Left ventricle myocardium inferior (tissue), 1 donor: ENCODE measurements at regions not wholly inside any gene's neighbourhood (a gene's known extent, or its start where the extent isn't known, plus 50 kb on each side); places are given as distances from the start of the nearest gene placed in this dataset.

ENCODE experiments used
- DNase-seq: peaks from one replicate; pipeline ENCODE4 v3.0.0-alpha.2; 2020
- H3K27ac ChIP-seq: fragments of 200-600 bp; replicated peaks from 2 replicates; pipeline ENCODE4 v1.8.0; 2021
- H3K27me3 ChIP-seq: fragments of 200-600 bp; 2 replicates; pipeline ENCODE4 v1.8.0; 2021; ENCODE audit warnings: low read depth
- H3K36me3 ChIP-seq: fragments of 200-600 bp; 2 replicates; pipeline ENCODE4 v1.8.0; 2021
- H3K4me1 ChIP-seq: fragments of 200-600 bp; 2 replicates; pipeline ENCODE4 v1.8.0; 2021
- H3K4me3 ChIP-seq: fragments of 200-600 bp; 2 replicates; pipeline ENCODE4 v1.8.0; 2021; ENCODE audit warnings: mild to moderate bottlenecking, moderate library complexity
- H3K9me3 ChIP-seq: fragments of 200-600 bp; replicated peaks from 2 replicates; pipeline ENCODE4 v1.8.0; 2021
- CTCF ChIP-seq: fragments of 200-600 bp; IDR thresholded peaks from 2 replicates; pipeline ENCODE4 v1.8.0; 2021; ENCODE audit warnings: antibody characterized with exemption, mild to moderate bottlenecking, borderline replicate concordance
- intact Hi-C: fragments of 100-400 bp; cut with micrococcal nuclease; formaldehyde crosslinking; loops from one replicate; pipeline ENCODE4 v1.11.0; 2022
- donor health status: DM: no; HTN: yes; CAD: no; lungs with severe emphysema.

GRCh38 chr1:17913326-17914115, 158.4 kb downstream of the ACTL8 start:
- no peaks in the 10 kb centered on the region for H3K9me3 ChIP-seq
- H3K4me3 ChIP-seq = no peak overlapping the region
- no peak overlapping the region for H3K27ac ChIP-seq
- intact Hi-C loops = no loop called here
- DNase-seq = no peak
- H3K27me3 ChIP-seq = peaks cover 73% of the 10 kb centered on the region
- no peak for TF ChIP-seq CTCF
- no peaks in the 10 kb centered on the region for H3K36me3 ChIP-seq
- H3K4me1 ChIP-seq = no peaks in the 10 kb centered on the region

GRCh38 chr1:17914131-17914530, 159.0 kb downstream of the ACTL8 start:
- Histone ChIP-seq H3K27ac (no peak overlapping the region), H3K4me1 (no peaks in the 10 kb centered on the region), H3K36me3 (no peaks in the 10 kb centered on the region), H3K4me3 (no peak overlapping the region), H3K27me3 (peaks cover 73% of the 10 kb centered on the region), H3K9me3 (no peaks in the 10 kb centered on the region)
- DNase-seq = no peak
- intact Hi-C loops = no loop called here
- TF ChIP-seq CTCF = no peak

GRCh38 chr1:17914987-17915386, 159.9 kb downstream of the ACTL8 start:
- DNase-seq = no peak
- no peak overlapping the region for H3K4me3 ChIP-seq
- H3K9me3 ChIP-seq = no peaks in the 10 kb centered on the region
- H3K27ac ChIP-seq = no peak overlapping the region
- no peaks in the 10 kb centered on the region for H3K4me1 ChIP-seq
- H3K36me3 ChIP-seq = no peaks in the 10 kb centered on the region
- TF ChIP-seq CTCF = no peak
- H3K27me3 ChIP-seq = peaks cover 79% of the 10 kb centered on the region
- intact Hi-C loops = no loop called here

- DNase-seq = no peak
- intact Hi-C loops = no loop called here
- H3K27me3 ChIP-seq = peaks cover 86% of the 10 kb centered on the region
- no peaks in the 10 kb centered on the region for H3K36me3 ChIP-seq
- H3K4me3 ChIP-seq = no peak overlapping the region
- no peak overlapping the region for H3K27ac ChIP-seq
- no peaks in the 10 kb centered on the region for H3K4me1 ChIP-seq
- H3K9me3 ChIP-seq = no peaks in the 10 kb centered on the region
- TF ChIP-seq CTCF = no peak
These were observed 160.5 kb downstream of the ACTL8 start for GRCh38 chr1:17915511-17916197.

- no peak for TF ChIP-seq CTCF
- Histone ChIP-seq H3K27me3 (peaks cover 96% of the 10 kb centered on the region), H3K9me3 (no peaks in the 10 kb centered on the region), H3K36me3 (no peaks in the 10 kb centered on the region), H3K4me1 (no peaks in the 10 kb centered on the region), H3K4me3 (no peak overlapping the region), H3K27ac (no peak overlapping the region)
- DNase-seq = no peak
- intact Hi-C loops = no loop called here
These were observed 161.6 kb downstream of the ACTL8 start for GRCh38 chr1:17916702-17917101.
